ENCODE measurements at regions not wholly inside any gene's neighbourhood (a gene's known extent, or its start where the extent isn't known, plus 50 kb on each side); places are given as distances from the start of the nearest gene placed in this dataset.

- DNase-seq (ENCODE audit: insufficient read length, low spot score) = no peak
- TF ChIP-seq POLR2A (IDR thresholded peaks at IDR 0.05; ENCODE audit: low read depth, low read length) = no peak
- no peak for FAIRE-seq
These were observed 854.1 kb upstream of the TMEM132C start for GRCh38 chr12:127412866-127413265.

- no peak for TF ChIP-seq POLR2A (IDR thresholded peaks at IDR 0.05; ENCODE audit: low read depth, low read length)
- no peak for FAIRE-seq
- no peak for DNase-seq (ENCODE audit: insufficient read length, low spot score)
These were observed 852.8 kb upstream of the TMEM132C start for GRCh38 chr12:127414186-127414585.

- TF ChIP-seq POLR2A (IDR thresholded peaks at IDR 0.05; ENCODE audit: low read depth, low read length) = no peak
- DNase-seq (ENCODE audit: insufficient read length, low spot score) = no peak
- FAIRE-seq = no peak
These were observed 852.3 kb upstream of the TMEM132C start for GRCh38 chr12:127414636-127415035.

GRCh38 chr12:127416796-127417195 is 850.2 kb upstream of the TMEM132C start:
- no peak for TF ChIP-seq POLR2A (IDR thresholded peaks at IDR 0.05; ENCODE audit: low read depth, low read length)
- FAIRE-seq = peak; percentile 62
- DNase-seq (ENCODE audit: insufficient read length, low spot score) = peak; percentile 15

- DNase-seq (ENCODE audit: insufficient read length, low spot score) (no peak), FAIRE-seq (no peak)
- TF ChIP-seq POLR2A (IDR thresholded peaks at IDR 0.05; ENCODE audit: low read depth, low read length) = no peak
These were observed 847.9 kb upstream of the TMEM132C start for GRCh38 chr12:127419111-127419510.

GRCh38 chr12:127421614-127422013 is 845.4 kb upstream of the TMEM132C start:
- TF ChIP-seq POLR2A (IDR thresholded peaks at IDR 0.05; ENCODE audit: low read depth, low read length) = no peak
- DNase-seq (ENCODE audit: insufficient read length, low spot score) = no peak
- FAIRE-seq = no peak

- DNase-seq (ENCODE audit: insufficient read length, low spot score) (no peak), FAIRE-seq (no peak)
- no peak for TF ChIP-seq POLR2A (IDR thresholded peaks at IDR 0.05; ENCODE audit: low read depth, low read length)
These were observed 843.9 kb upstream of the TMEM132C start for GRCh38 chr12:127422935-127423566.

GRCh38 chr12:127425474-127425873 is 841.5 kb upstream of the TMEM132C start:
- DNase-seq (ENCODE audit: insufficient read length, low spot score) (no peak), FAIRE-seq (no peak)
- TF ChIP-seq POLR2A (IDR thresholded peaks at IDR 0.05; ENCODE audit: low read depth, low read length) = no peak

- DNase-seq (ENCODE audit: insufficient read length, low spot score) (no peak), FAIRE-seq (no peak)
- TF ChIP-seq POLR2A (IDR thresholded peaks at IDR 0.05; ENCODE audit: low read depth, low read length) = no peak
These were observed 838.5 kb upstream of the TMEM132C start for GRCh38 chr12:127428420-127428819.

- TF ChIP-seq POLR2A (IDR thresholded peaks at IDR 0.05; ENCODE audit: low read depth, low read length) = no peak
- FAIRE-seq = no peak
- DNase-seq (ENCODE audit: insufficient read length, low spot score) = no peak
These were observed 837.3 kb upstream of the TMEM132C start for GRCh38 chr12:127429551-127430285.

GRCh38 chr12:127430401-127430800 is 836.6 kb upstream of the TMEM132C start:
- DNase-seq (ENCODE audit: insufficient read length, low spot score) = no peak
- TF ChIP-seq POLR2A (IDR thresholded peaks at IDR 0.05; ENCODE audit: low read depth, low read length) = no peak
- FAIRE-seq = no peak

GRCh38 chr12:127431177-127431576 is 835.8 kb upstream of the TMEM132C start:
- DNase-seq (ENCODE audit: insufficient read length, low spot score) (no peak), FAIRE-seq (no peak)
- no peak for TF ChIP-seq POLR2A (IDR thresholded peaks at IDR 0.05; ENCODE audit: low read depth, low read length)

- DNase-seq (ENCODE audit: insufficient read length, low spot score) = no peak
- no peak for TF ChIP-seq POLR2A (IDR thresholded peaks at IDR 0.05; ENCODE audit: low read depth, low read length)
- no peak for FAIRE-seq
These were observed 835.4 kb upstream of the TMEM132C start for GRCh38 chr12:127431594-127431993.

GRCh38 chr12:127435439-127435838 is 831.5 kb upstream of the TMEM132C start:
- FAIRE-seq (no peak), DNase-seq (ENCODE audit: insufficient read length, low spot score) (no peak)
- no peak for TF ChIP-seq POLR2A (IDR thresholded peaks at IDR 0.05; ENCODE audit: low read depth, low read length)

Measured in H54 (cell line).